ENCODE measurements at regions not wholly inside any gene's neighbourhood (a gene's known extent, or its start where the extent isn't known, plus 50 kb on each side); places are given as distances from the start of the nearest gene placed in this dataset.

GRCh38 chr11:104583857-104584256 lies 314.4 kb downstream of the CASP12 start:
- TF ChIP-seq CTCF (conservative IDR thresholded peaks at IDR 0.05; ENCODE audit: control insufficient read depth, insufficient read depth, low read depth, low read length), result no peak
- no peak overlapping the region for H3K4me3 ChIP-seq (ENCODE audit: control insufficient read depth, low read depth, low read length)
- peak; percentile 50 for DNase-seq (ENCODE audit: low read depth)

GRCh38 chr11:104582431-104582830 lies 315.8 kb downstream of the CASP12 start:
- no peak for TF ChIP-seq CTCF (conservative IDR thresholded peaks at IDR 0.05; ENCODE audit: control insufficient read depth, insufficient read depth, low read depth, low read length)
- no peak overlapping the region for H3K4me3 ChIP-seq (ENCODE audit: control insufficient read depth, low read depth, low read length)
- peak; percentile 17 for DNase-seq (ENCODE audit: low read depth)

GRCh38 chr11:104581246-104581980 lies 316.8 kb downstream of the CASP12 start:
- DNase-seq (ENCODE audit: low read depth), result peak; percentile 69
- H3K4me3 ChIP-seq (ENCODE audit: control insufficient read depth, low read depth, low read length), result no peak overlapping the region
- TF ChIP-seq CTCF (conservative IDR thresholded peaks at IDR 0.05; ENCODE audit: control insufficient read depth, insufficient read depth, low read depth, low read length), result no peak

- DNase-seq (ENCODE audit: low read depth), result peak; percentile 78
- no peak for TF ChIP-seq CTCF (conservative IDR thresholded peaks at IDR 0.05; ENCODE audit: control insufficient read depth, insufficient read depth, low read depth, low read length)
- no peak overlapping the region for H3K4me3 ChIP-seq (ENCODE audit: control insufficient read depth, low read depth, low read length)
Observed at GRCh38 chr11:104573441-104573990, 324.7 kb downstream of the CASP12 start.

GRCh38 chr11:104572279-104572678 lies 326.0 kb downstream of the CASP12 start:
- DNase-seq (ENCODE audit: low read depth), result peak; percentile 25
- no peak for TF ChIP-seq CTCF (conservative IDR thresholded peaks at IDR 0.05; ENCODE audit: control insufficient read depth, insufficient read depth, low read depth, low read length)
- H3K4me3 ChIP-seq (ENCODE audit: control insufficient read depth, low read depth, low read length), result no peak overlapping the region

GRCh38 chr11:104570078-104570701 lies 328.1 kb downstream of the CASP12 start:
- H3K4me3 ChIP-seq (ENCODE audit: control insufficient read depth, low read depth, low read length), result no peak overlapping the region
- TF ChIP-seq CTCF (conservative IDR thresholded peaks at IDR 0.05; ENCODE audit: control insufficient read depth, insufficient read depth, low read depth, low read length), result no peak
- peak; percentile 16 for DNase-seq (ENCODE audit: low read depth)

Measured in fibroblast of mammary gland (primary cell).